Testis (tissue), 2 donors: ENCODE measurements at regions not wholly inside any gene's neighbourhood (a gene's known extent, or its start where the extent isn't known, plus 50 kb on each side); places are given as distances from the start of the nearest gene placed in this dataset.

Experiments used
- POLR2A ChIP-seq: fragments of 450-650 bp; IDR thresholded peaks from one replicate; pipeline ENCODE4 v1.6.1; 2017; ENCODE audit warnings: antibody characterized with exemption, mild to moderate bottlenecking, moderate library complexity
- TF ChIP-seq, protein P1 (sequence below), 3 experiments: fragments of 450-650 bp in 2 of 3; fragments of 200-600 bp in 1 of 3; sonication (generic) in 1 of 3; IDR thresholded peaks; one replicate each; pipeline ENCODE4 v1.5.1; 2016 to 2019; ENCODE audit warnings: antibody characterized with exemption in 3 of 3, mild to moderate bottlenecking in 2 of 3, moderate library complexity in 1 of 3

DNA sequence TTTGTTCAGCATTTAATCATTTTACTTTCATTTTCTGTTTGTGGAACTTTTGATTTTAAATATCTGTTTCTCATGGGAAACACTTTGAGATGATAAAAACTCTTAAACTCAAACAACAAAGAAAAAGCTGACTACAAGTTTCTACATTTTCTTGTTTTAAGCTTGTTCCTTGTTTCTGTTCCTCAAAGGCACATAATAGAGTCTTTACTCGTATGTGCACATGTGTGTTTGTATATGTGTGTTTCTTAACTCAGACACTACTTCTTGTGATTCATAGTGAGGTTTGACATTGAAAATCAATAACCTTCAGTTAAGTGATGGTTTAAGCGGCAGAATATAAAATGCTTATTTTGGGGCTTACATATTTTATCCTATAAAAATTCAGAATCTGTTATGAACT is 786.7 kb upstream of the EPHA6 start:
- TF ChIP-seq, protein P1, sequence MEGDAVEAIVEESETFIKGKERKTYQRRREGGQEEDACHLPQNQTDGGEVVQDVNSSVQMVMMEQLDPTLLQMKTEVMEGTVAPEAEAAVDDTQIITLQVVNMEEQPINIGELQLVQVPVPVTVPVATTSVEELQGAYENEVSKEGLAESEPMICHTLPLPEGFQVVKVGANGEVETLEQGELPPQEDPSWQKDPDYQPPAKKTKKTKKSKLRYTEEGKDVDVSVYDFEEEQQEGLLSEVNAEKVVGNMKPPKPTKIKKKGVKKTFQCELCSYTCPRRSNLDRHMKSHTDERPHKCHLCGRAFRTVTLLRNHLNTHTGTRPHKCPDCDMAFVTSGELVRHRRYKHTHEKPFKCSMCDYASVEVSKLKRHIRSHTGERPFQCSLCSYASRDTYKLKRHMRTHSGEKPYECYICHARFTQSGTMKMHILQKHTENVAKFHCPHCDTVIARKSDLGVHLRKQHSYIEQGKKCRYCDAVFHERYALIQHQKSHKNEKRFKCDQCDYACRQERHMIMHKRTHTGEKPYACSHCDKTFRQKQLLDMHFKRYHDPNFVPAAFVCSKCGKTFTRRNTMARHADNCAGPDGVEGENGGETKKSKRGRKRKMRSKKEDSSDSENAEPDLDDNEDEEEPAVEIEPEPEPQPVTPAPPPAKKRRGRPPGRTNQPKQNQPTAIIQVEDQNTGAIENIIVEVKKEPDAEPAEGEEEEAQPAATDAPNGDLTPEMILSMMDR (IDR thresholded peaks at IDR 0.05), result no peak
- TF ChIP-seq POLR2A, result no peak
